ENCODE measurements at regions not wholly inside any gene's neighbourhood (a gene's known extent, or its start where the extent isn't known, plus 50 kb on each side); places are given as distances from the start of the nearest gene placed in this dataset.

GRCh38 chr3:102906818-102907217, 472.0 kb downstream of the ZPLD1 start:
- no peak for TF ChIP-seq CTCF (IDR thresholded peaks at IDR 0.05)
- H3K27ac Mint-ChIP-seq, result no peak overlapping the region
- ChIA-PET CTCF (no interaction called here), POLR2A (no interaction called here)
- H3K4me3 ChIP-seq (ENCODE audit: low read length), result no peak overlapping the region
- H3K4me3 Mint-ChIP-seq, result no peak overlapping the region
- ATAC-seq (ENCODE audit: poor library complexity), result no peak
- peaks cover 3% of the 10 kb centered on the region for H3K9me3 Mint-ChIP-seq
- H3K4me1 ChIP-seq (ENCODE audit: insufficient read depth, low read length), result no peaks in the 10 kb centered on the region
- H3K36me3 Mint-ChIP-seq (ENCODE audit: low read depth), result no peaks in the 10 kb centered on the region
- no peaks in the 10 kb centered on the region for H3K27me3 ChIP-seq (ENCODE audit: control insufficient read depth in 1 of 2, insufficient read depth in 2 of 2, low read length in 2 of 2)
- no peak for DNase-seq
- no peaks in the 10 kb centered on the region for H3K4me1 Mint-ChIP-seq (ENCODE audit: low read depth)
- H3K9me3 ChIP-seq (ENCODE audit: control insufficient read depth in 1 of 2, insufficient read depth in 1 of 2, low read length in 2 of 2), result peaks cover 0 to 4% of the 10 kb centered on the region in 2 experiments
- intact Hi-C loops (cut with DNase I, micrococcal nuclease), result no loop called here
- no peak overlapping the region for H3K27ac ChIP-seq (ENCODE audit: low read depth in 1 of 2, low read length in 2 of 2)
- no peaks in the 10 kb centered on the region for H3K36me3 ChIP-seq (ENCODE audit: insufficient read depth, low read length)
- H3K27me3 Mint-ChIP-seq, result no peaks in the 10 kb centered on the region

- Mint-ChIP-seq H3K9me3 (no peaks in the 10 kb centered on the region), H3K27ac (no peak overlapping the region), H3K27me3 (no peaks in the 10 kb centered on the region), H3K36me3 (ENCODE audit: low read depth) (no peaks in the 10 kb centered on the region), H3K4me1 (ENCODE audit: low read depth) (no peaks in the 10 kb centered on the region), H3K4me3 (no peak overlapping the region)
- Histone ChIP-seq H3K36me3 (ENCODE audit: insufficient read depth, low read length) (no peaks in the 10 kb centered on the region), H3K4me3 (ENCODE audit: low read length) (no peak overlapping the region), H3K27ac (ENCODE audit: low read depth in 1 of 2, low read length in 2 of 2) (no peak overlapping the region), H3K27me3 (ENCODE audit: control insufficient read depth in 1 of 2, insufficient read depth in 2 of 2, low read length in 2 of 2) (no peaks in the 10 kb centered on the region), H3K4me1 (ENCODE audit: insufficient read depth, low read length) (no peaks in the 10 kb centered on the region), H3K9me3 (ENCODE audit: control insufficient read depth in 1 of 2, insufficient read depth in 1 of 2, low read length in 2 of 2) (no peaks in the 10 kb centered on the region)
- TF ChIP-seq CTCF (IDR thresholded peaks at IDR 0.05), result no peak
- ATAC-seq (ENCODE audit: poor library complexity) (no peak), DNase-seq (no peak)
- POLR2A ChIA-PET, result no interaction called here
- intact Hi-C loops (cut with DNase I, micrococcal nuclease), result no loop called here
- CTCF ChIA-PET, result no interaction called here
These were observed 475.1 kb downstream of the ZPLD1 start for GRCh38 chr3:102909904-102910303.

GRCh38 chr3:102916532-102916931, 481.7 kb downstream of the ZPLD1 start:
- H3K27me3 ChIP-seq (ENCODE audit: control insufficient read depth in 1 of 2, insufficient read depth in 2 of 2, low read length in 2 of 2), result no peaks in the 10 kb centered on the region
- ChIA-PET CTCF (no interaction called here), POLR2A (no interaction called here)
- no peak overlapping the region for H3K27ac ChIP-seq (ENCODE audit: low read depth in 1 of 2, low read length in 2 of 2)
- TF ChIP-seq CTCF (IDR thresholded peaks at IDR 0.05), result no peak
- no peak overlapping the region for H3K4me3 ChIP-seq (ENCODE audit: low read length)
- DNase-seq, result no peak
- no peaks in the 10 kb centered on the region for H3K9me3 ChIP-seq (ENCODE audit: control insufficient read depth in 1 of 2, insufficient read depth in 1 of 2, low read length in 2 of 2)
- Mint-ChIP-seq H3K4me3 (no peak overlapping the region), H3K27ac (no peak overlapping the region), H3K9me3 (peaks cover 6% of the 10 kb centered on the region), H3K4me1 (ENCODE audit: low read depth) (no peaks in the 10 kb centered on the region), H3K36me3 (ENCODE audit: low read depth) (no peaks in the 10 kb centered on the region), H3K27me3 (no peaks in the 10 kb centered on the region)
- intact Hi-C loops (cut with DNase I, micrococcal nuclease), result no loop called here
- no peak for ATAC-seq (ENCODE audit: poor library complexity)
- H3K4me1 ChIP-seq (ENCODE audit: insufficient read depth, low read length), result no peaks in the 10 kb centered on the region
- H3K36me3 ChIP-seq (ENCODE audit: insufficient read depth, low read length), result no peaks in the 10 kb centered on the region
